MM.1S (cell line): ENCODE measurements at regions not wholly inside any gene's neighbourhood (a gene's known extent, or its start where the extent isn't known, plus 50 kb on each side); places are given as distances from the start of the nearest gene placed in this dataset.

ENCODE experiments used
- EZH2 ChIP-seq: fragments of 300-600 bp; sonication (generic); optimal IDR thresholded peaks from 2 replicates; pipeline ENCODE3; 2017; ENCODE audit warnings: low read depth, mild to moderate bottlenecking, antibody characterized with exemption, low read length, mixed read lengths
- EZH2phosphoT487 ChIP-seq: fragments of 300-600 bp; sonication (generic); IDR thresholded peaks from 2 replicates; pipeline ENCODE4 v1.6.1; 2018; ENCODE audit warnings: antibody characterized with exemption, low read length
- TF ChIP-seq, protein P1 (sequence below): fragments of 300-600 bp; sonication (generic); IDR thresholded peaks from 2 replicates; pipeline ENCODE4 v1.5.1; 2016; ENCODE audit warnings: antibody characterized with exemption, low read length, mixed read lengths

- TF ChIP-seq, protein P1, sequence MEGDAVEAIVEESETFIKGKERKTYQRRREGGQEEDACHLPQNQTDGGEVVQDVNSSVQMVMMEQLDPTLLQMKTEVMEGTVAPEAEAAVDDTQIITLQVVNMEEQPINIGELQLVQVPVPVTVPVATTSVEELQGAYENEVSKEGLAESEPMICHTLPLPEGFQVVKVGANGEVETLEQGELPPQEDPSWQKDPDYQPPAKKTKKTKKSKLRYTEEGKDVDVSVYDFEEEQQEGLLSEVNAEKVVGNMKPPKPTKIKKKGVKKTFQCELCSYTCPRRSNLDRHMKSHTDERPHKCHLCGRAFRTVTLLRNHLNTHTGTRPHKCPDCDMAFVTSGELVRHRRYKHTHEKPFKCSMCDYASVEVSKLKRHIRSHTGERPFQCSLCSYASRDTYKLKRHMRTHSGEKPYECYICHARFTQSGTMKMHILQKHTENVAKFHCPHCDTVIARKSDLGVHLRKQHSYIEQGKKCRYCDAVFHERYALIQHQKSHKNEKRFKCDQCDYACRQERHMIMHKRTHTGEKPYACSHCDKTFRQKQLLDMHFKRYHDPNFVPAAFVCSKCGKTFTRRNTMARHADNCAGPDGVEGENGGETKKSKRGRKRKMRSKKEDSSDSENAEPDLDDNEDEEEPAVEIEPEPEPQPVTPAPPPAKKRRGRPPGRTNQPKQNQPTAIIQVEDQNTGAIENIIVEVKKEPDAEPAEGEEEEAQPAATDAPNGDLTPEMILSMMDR: no peak
- TF ChIP-seq EZH2 (no peak), EZH2phosphoT487 (no peak)
Measured at GRCh38 chr10:33120275-33120674, 162.2 kb upstream of the ITGB1 start.
